GM10266 (cell line): ENCODE measurements at regions not wholly inside any gene's neighbourhood (a gene's known extent, or its start where the extent isn't known, plus 50 kb on each side); places are given as distances from the start of the nearest gene placed in this dataset.

ENCODE experiments used
- DNase-seq: peaks from one replicate; pipeline ENCODE4 v3.0.0; 2012; ENCODE audit errors: extremely low spot score
- TF ChIP-seq, protein P1 (sequence below): IDR thresholded peaks from 2 replicates; pipeline ENCODE4 v1.5.1; 2012; ENCODE audit warnings: mild to moderate bottlenecking, low read depth; ENCODE audit not compliant: control insufficient read depth, insufficient read depth; ENCODE audit errors: missing control alignments

DNA sequence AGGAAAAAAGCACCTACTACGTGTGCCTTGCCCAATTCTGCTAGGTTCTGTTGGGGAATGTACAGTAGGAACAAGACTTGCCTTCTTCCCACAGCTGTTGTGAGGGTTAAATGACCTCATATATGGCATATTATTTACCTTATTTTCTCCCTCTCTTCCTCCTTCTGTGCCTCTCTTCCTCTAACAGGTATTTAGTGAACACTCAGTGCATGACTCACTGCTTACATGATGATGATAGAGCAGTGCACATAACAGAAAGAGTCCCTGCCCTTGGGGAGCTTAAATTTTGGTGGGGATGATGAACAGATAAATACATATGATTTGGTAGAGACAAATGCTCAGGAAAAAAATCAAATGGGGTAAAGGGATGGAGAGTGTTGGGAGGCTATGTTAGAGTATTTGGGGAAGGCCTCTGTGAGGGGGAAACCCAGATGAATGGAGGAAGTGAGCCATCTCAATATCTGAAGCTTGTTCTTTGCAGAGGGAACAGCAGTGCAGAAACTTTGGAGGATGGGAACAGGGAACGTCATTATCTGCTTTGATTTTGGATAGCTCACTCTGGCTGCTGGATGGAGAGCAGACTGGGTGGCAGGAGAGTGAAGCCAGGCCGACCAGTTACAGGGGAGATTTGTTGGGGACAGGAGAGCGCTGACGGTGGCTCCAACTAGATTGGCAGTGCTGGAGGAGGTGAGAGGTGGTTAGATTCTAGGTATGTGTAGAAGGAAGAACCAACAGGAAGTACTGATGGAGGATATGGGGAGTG is 95.5 kb upstream of the TENM4 start:
- DNase-seq, result no peak
- TF ChIP-seq, protein P1, sequence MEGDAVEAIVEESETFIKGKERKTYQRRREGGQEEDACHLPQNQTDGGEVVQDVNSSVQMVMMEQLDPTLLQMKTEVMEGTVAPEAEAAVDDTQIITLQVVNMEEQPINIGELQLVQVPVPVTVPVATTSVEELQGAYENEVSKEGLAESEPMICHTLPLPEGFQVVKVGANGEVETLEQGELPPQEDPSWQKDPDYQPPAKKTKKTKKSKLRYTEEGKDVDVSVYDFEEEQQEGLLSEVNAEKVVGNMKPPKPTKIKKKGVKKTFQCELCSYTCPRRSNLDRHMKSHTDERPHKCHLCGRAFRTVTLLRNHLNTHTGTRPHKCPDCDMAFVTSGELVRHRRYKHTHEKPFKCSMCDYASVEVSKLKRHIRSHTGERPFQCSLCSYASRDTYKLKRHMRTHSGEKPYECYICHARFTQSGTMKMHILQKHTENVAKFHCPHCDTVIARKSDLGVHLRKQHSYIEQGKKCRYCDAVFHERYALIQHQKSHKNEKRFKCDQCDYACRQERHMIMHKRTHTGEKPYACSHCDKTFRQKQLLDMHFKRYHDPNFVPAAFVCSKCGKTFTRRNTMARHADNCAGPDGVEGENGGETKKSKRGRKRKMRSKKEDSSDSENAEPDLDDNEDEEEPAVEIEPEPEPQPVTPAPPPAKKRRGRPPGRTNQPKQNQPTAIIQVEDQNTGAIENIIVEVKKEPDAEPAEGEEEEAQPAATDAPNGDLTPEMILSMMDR, result no peak

DNA sequence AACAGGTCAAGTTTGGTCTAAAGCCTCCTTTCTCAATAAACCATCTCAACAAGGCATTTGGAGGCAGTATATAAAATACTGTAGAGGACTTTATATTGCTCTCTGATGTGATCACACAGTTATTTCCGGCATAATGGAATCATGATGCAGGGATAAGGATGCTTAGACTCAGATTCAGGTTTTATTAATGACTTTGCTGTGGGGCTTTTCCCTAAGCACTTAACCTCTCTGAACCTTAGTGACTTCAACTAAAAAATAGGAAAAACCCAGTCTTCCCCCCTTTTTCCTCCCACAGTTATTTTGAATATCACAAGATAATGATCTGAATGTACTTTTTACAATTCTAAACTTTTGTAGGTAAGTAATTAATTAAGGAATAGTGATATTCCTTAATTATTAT is 94.8 kb upstream of the TENM4 start:
- no peak for DNase-seq
- TF ChIP-seq, protein P1, result no peak

DNA sequence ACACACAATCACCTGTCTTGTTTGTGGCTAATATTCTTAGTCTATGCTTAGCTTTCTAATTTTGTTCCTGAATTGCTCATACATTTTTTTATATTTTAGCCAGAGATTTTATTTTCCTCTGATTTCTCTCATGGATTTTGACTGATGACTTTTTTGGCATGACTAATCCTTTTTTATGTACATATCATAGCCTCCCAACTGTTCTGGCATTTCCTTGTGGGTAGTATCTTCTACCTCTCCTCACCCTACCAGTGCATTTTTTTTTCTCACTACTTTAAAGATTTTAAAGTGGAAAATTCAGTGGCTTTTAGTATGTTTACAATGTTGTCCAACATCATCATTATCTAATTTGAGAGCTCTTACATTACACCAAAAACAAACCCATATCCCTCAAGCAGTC is 84.4 kb upstream of the TENM4 start:
- TF ChIP-seq, protein P1, result no peak
- DNase-seq, result no peak

DNA sequence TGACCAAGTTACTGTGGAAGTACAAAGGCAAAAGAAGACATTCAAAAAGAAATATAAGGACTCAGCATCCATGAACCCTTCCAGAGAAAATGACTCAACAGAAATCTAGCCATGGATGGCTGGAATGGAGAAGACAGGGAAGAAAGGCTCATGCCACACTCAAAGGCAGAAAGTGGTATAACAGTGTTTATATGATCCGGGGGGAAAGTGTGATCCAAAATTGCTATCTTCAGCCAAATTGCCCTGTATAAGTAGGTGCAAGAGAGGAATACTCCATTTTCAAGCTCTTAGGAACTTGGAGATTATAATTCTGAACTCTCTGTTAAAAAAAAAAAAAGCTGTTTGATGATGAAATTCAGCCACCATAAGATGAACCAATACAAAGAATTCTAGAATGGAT is 81.8 kb upstream of the TENM4 start:
- no peak for DNase-seq

DNA sequence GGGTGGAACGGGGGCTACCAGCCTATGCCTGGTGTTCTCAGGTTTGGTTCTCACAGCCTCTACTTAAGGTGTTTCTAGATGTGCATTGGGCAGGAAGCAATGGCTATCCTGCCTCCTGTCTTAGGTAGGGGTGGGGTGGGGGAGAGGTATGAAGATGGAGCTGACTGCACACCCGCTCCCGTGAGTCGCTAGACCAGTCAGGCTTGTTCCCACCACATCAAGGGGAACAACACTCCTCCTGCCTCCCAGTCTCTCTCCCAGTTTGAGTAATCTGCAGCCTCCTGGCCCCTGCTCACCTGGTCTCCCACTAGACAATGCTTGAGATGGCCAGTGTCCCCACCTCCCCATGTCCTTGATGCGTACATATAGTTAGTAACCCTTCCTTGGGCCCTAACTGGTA is 79.3 kb upstream of the TENM4 start:
- DNase-seq, result no peak
- TF ChIP-seq, protein P1, result no peak

More for the DNA sequence above, 81.8 kb upstream of the TENM4 start:
- TF ChIP-seq, protein P1, result no peak

DNA sequence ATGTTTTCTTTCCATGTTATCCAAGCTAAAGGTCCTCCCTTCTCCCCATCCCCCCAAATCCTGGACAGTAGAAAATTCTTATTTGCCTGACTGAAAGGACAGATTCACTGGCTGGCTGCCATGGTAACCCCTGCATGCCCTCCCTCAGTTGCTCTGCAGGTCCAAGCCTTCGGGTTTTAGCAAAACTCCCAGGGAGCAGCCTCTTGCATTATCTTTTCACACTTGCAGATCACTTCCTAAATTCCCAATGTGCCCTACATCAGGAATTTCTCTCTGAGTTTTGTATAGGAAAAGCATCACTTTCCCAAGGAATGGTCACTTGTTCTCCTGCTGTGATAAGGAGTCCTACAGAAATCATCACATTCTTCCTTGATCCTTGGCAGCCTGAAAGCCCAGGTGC is 75.0 kb upstream of the TENM4 start:
- no peak for DNase-seq
- TF ChIP-seq, protein P1, result no peak

DNA sequence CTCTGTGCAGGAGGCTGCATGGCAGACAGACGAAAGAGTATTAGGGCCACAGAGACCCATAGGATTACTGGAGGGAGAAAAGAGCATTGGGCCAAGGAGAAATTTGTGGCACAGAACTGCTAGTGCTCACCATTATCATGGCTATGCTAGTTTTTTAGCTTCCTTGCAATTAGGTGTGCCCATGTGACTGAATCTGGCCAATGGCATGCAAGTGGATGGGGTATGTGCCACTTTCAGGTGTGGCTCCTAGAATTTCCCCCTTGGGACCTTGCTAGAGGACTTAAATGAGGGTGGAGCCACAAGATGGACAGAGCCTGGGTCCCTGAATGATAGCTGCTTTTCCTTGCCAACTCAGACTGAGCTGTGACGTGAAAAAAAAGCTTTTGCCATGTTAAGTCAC is 73.9 kb upstream of the TENM4 start:
- no peak for DNase-seq
- TF ChIP-seq, protein P1, result no peak
